Fibroblast of pulmonary artery (primary cell): ENCODE measurements at regions not wholly inside any gene's neighbourhood (a gene's known extent, or its start where the extent isn't known, plus 50 kb on each side); places are given as distances from the start of the nearest gene placed in this dataset.

Experiments used
- DNase-seq: peaks from one replicate; pipeline ENCODE4 v3.0.0-alpha.2; 2010; ENCODE audit warnings: low read depth
- H3K4me3 ChIP-seq: replicated peaks from 2 replicates; pipeline ENCODE4 v1.5.1; 2011; ENCODE audit warnings: low read depth, mild to moderate bottlenecking, control low read depth, low read length, moderate library complexity
- TF ChIP-seq, protein P1 (sequence below): IDR thresholded peaks from 2 replicates; pipeline ENCODE4 v1.5.1; 2011; ENCODE audit warnings: mild to moderate bottlenecking, control low read depth, low read length, inconsistent platforms; ENCODE audit errors: missing control alignments

DNA sequence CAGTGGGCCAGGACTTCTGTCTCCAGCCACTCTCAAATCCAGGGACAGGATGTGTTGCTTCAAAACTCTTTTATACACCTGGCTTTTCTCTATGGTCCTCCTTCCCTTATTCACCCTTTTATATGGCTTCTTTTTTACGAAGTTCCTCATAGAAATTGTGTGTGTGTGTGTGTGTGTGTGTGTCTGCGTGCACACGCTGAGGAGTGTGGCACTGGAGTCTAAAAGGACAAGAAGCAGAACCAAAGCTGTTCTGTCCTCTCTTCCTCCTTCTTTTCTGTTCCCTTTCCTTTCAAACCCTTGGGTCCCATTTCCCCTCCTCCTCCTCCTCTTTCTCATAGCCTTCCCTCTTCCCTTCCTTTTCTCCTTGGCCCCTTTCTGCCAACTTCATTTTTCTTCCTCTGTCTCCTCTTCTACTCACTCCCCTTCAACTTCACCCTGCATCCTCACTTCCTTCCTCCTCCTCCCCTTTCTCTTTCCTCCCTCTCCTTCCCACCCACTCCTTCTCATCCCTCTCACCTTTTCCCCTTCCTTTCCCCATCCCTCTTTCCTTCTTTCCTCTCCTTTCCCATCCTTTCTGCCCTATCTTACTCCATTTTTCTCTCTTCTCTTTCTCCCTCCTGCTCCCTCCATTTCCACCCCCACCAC lies 360.5 kb downstream of the MID1IP1 start:
- TF ChIP-seq, protein P1, sequence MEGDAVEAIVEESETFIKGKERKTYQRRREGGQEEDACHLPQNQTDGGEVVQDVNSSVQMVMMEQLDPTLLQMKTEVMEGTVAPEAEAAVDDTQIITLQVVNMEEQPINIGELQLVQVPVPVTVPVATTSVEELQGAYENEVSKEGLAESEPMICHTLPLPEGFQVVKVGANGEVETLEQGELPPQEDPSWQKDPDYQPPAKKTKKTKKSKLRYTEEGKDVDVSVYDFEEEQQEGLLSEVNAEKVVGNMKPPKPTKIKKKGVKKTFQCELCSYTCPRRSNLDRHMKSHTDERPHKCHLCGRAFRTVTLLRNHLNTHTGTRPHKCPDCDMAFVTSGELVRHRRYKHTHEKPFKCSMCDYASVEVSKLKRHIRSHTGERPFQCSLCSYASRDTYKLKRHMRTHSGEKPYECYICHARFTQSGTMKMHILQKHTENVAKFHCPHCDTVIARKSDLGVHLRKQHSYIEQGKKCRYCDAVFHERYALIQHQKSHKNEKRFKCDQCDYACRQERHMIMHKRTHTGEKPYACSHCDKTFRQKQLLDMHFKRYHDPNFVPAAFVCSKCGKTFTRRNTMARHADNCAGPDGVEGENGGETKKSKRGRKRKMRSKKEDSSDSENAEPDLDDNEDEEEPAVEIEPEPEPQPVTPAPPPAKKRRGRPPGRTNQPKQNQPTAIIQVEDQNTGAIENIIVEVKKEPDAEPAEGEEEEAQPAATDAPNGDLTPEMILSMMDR: no peak
- no peak for DNase-seq
- no peak overlapping the region for H3K4me3 ChIP-seq

DNA sequence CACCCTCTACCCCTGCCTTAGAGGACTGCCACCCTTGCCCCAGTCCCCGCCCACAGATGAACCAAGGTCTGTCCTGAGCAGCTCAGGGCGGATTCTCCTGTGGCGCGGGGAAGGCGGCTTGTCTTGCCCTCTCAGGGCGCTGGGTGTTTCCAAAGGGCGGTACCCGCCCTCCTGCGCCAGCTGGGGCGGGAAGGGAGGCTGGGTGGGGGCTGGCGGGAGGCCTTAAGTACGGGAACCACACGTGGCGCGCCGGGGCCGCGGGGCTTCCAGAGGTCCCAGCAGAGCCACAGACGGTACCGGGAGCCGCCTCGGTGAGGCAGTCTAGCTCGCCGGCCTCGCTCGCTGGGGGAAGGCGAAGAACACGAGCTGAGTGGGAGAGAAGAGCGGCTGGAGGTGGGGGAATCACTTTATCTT lies 361.1 kb downstream of the MID1IP1 start:
- DNase-seq: no peak
- TF ChIP-seq, protein P1: no peak
- no peak overlapping the region for H3K4me3 ChIP-seq

DNA sequence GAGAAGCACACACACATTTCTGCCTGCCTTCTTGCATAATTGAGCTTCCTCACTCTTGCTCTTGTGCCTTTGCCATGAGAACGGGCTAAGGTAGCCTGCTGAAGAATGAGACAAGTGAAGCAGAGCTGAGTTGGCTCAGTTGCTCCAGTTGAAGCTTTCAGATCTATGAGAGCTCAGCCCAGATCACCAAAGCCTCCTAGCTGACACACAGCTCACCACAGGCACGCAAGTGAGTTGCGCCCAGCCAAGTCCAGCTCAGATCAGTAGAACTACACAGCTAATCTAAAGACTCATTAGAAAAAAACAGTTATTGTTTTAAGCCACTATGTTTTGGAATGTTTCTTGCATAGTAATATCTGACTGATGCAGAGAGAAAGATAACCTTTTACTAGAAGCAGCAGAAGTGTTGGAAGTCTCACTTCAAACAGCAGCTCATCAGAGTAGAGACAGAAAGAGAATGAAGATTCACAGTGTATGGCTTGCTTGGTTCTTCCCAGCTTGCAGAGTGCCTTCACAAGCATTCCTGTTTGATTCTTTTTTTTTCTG lies 362.4 kb downstream of the MID1IP1 start:
- H3K4me3 ChIP-seq: no peak overlapping the region
- TF ChIP-seq, protein P1: no peak
- DNase-seq: no peak

DNA sequence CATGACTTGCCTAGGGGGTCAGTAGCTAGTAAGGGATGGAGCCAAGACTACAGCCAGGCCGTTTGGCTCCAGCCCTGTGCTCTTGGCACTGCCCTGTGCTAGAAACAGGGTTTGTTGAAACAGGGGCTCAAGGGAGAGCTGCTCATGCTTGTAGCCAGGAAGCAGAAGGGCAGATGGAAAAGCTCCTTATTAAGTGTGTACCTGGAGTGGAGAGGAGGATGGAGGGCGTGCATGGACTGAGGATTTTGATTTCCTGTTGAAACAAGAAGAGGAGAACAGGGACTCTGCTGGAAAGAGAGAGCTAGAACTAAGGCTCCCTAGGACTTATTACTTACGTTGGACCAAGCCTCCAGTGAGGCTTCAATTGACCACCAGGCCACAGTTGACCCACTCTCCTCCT lies 363.0 kb downstream of the MID1IP1 start:
- H3K4me3 ChIP-seq: no peak overlapping the region
- TF ChIP-seq, protein P1: no peak
- DNase-seq: no peak

DNA sequence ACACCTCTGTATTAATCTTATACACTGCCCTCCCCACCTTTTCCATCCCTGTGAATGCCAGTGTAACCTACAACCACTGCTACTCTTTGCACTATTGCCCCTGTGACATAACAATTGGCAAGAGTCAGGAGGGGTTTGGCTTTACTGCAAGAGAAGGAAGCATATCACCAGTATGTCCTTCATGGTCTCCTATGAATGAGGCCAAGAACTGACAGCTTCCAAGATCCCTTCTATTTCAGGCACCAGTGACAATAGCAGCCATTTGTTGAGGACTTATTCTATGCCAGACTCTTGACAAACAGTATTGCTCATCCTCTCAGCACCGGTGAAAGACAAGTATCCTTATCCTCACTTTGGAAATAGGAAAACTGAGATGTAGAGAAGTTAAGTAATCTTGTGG lies 363.9 kb downstream of the MID1IP1 start:
- DNase-seq: no peak
- TF ChIP-seq, protein P1: no peak

GRCh38 chrX:39165773-39166172 lies 364.5 kb downstream of the MID1IP1 start:
- TF ChIP-seq, protein P1: no peak
- H3K4me3 ChIP-seq: no peak overlapping the region
- DNase-seq: no peak

More for the DNA sequence above, 363.9 kb downstream of the MID1IP1 start:
- no peak overlapping the region for H3K4me3 ChIP-seq

GRCh38 chrX:39167791-39168190 lies 366.5 kb downstream of the MID1IP1 start:
- H3K4me3 ChIP-seq: no peak overlapping the region
- no peak for DNase-seq

More at GRCh38 chrX:39167791-39168190, 366.5 kb downstream of the MID1IP1 start:
- TF ChIP-seq, protein P1: no peak
